ENCODE measurements at regions not wholly inside any gene's neighbourhood (a gene's known extent, or its start where the extent isn't known, plus 50 kb on each side); places are given as distances from the start of the nearest gene placed in this dataset.

GRCh38 chr5:81884871-81885270, 87.0 kb upstream of the ATG10 start:
- H3K27me3 ChIP-seq (ENCODE audit: insufficient read depth, low read length, poor library complexity) = no peaks in the 10 kb centered on the region
- H3K4me3 ChIP-seq (ENCODE audit: low read depth in 1 of 2, low read length in 2 of 2) = no peak overlapping the region
- H3K9me3 ChIP-seq (ENCODE audit: insufficient read depth, low read length, severe bottlenecking) = peaks cover 6% of the 10 kb centered on the region
- H3K4me2 ChIP-seq (ENCODE audit: insufficient read depth, low read length) = no peak overlapping the region
- no peak for DNase-seq
- H3K9ac ChIP-seq (ENCODE audit: low read depth, low read length) = no peak overlapping the region
- no peak overlapping the region for H2AFZ ChIP-seq (ENCODE audit: low read depth, low read length)
- TF ChIP-seq, protein P1, sequence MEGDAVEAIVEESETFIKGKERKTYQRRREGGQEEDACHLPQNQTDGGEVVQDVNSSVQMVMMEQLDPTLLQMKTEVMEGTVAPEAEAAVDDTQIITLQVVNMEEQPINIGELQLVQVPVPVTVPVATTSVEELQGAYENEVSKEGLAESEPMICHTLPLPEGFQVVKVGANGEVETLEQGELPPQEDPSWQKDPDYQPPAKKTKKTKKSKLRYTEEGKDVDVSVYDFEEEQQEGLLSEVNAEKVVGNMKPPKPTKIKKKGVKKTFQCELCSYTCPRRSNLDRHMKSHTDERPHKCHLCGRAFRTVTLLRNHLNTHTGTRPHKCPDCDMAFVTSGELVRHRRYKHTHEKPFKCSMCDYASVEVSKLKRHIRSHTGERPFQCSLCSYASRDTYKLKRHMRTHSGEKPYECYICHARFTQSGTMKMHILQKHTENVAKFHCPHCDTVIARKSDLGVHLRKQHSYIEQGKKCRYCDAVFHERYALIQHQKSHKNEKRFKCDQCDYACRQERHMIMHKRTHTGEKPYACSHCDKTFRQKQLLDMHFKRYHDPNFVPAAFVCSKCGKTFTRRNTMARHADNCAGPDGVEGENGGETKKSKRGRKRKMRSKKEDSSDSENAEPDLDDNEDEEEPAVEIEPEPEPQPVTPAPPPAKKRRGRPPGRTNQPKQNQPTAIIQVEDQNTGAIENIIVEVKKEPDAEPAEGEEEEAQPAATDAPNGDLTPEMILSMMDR (IDR thresholded peaks at IDR 0.05; ENCODE audit: borderline replicate concordance, extremely low read depth, low read length, poor library complexity, severe bottlenecking) = no peak
- no peak for TF ChIP-seq EZH2 (IDR thresholded peaks at IDR 0.05; ENCODE audit: borderline replicate concordance, low read depth, low read length, severe bottlenecking)
- ATAC-seq (ENCODE audit: insufficient read depth, low read depth) = no peak
- no peak overlapping the region for H3K27ac ChIP-seq (ENCODE audit: low read length)
- H3K79me2 ChIP-seq (ENCODE audit: insufficient read depth, low read length) = no peaks in the 10 kb centered on the region
- H3K4me1 ChIP-seq (ENCODE audit: insufficient read depth, low read length) = no peaks in the 10 kb centered on the region
- no peaks in the 10 kb centered on the region for H3K36me3 ChIP-seq (ENCODE audit: insufficient read depth, low read length)
- H4K20me1 ChIP-seq (ENCODE audit: insufficient read depth, low read length) = no peaks in the 10 kb centered on the region

- no peak overlapping the region for H3K4me3 ChIP-seq (ENCODE audit: low read depth in 1 of 2, low read length in 2 of 2)
- H4K20me1 ChIP-seq (ENCODE audit: insufficient read depth, low read length) = no peaks in the 10 kb centered on the region
- H3K9ac ChIP-seq (ENCODE audit: low read depth, low read length) = no peak overlapping the region
- H3K27ac ChIP-seq (ENCODE audit: low read length) = no peak overlapping the region
- no peaks in the 10 kb centered on the region for H3K4me1 ChIP-seq (ENCODE audit: insufficient read depth, low read length)
- DNase-seq (no peak), ATAC-seq (ENCODE audit: insufficient read depth, low read depth) (no peak)
- H2AFZ ChIP-seq (ENCODE audit: low read depth, low read length) = no peak overlapping the region
- no peaks in the 10 kb centered on the region for H3K36me3 ChIP-seq (ENCODE audit: insufficient read depth, low read length)
- no peaks in the 10 kb centered on the region for H3K9me3 ChIP-seq (ENCODE audit: insufficient read depth, low read length, severe bottlenecking)
- no peak for TF ChIP-seq EZH2 (IDR thresholded peaks at IDR 0.05; ENCODE audit: borderline replicate concordance, low read depth, low read length, severe bottlenecking)
- TF ChIP-seq, protein P1 (IDR thresholded peaks at IDR 0.05; ENCODE audit: borderline replicate concordance, extremely low read depth, low read length, poor library complexity, severe bottlenecking) = no peak
- H3K4me2 ChIP-seq (ENCODE audit: insufficient read depth, low read length) = no peak overlapping the region
- H3K79me2 ChIP-seq (ENCODE audit: insufficient read depth, low read length) = no peaks in the 10 kb centered on the region
- H3K27me3 ChIP-seq (ENCODE audit: insufficient read depth, low read length, poor library complexity) = no peaks in the 10 kb centered on the region
Observed at GRCh38 chr5:81883371-81883770, 88.5 kb upstream of the ATG10 start.

DNA sequence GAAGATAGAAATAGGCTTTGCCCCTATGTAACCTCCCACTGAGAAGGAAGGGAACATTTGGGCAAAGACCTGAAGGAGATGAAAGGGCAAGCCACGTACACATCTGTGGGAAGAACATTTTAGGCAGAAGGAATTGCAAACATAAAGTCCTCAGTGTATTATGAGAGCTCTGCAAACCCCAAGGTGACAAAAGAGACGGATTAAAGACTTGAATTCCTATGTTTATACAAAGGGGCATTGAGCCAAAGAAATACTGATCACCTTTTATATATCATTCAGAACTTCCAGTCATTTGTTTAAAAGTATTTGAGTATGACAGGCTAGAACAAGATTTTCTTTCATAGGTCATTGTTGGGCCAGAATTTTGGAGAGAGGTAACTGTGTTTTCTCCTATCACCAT, 90.2 kb upstream of the ATG10 start:
- H3K27me3 ChIP-seq (ENCODE audit: insufficient read depth, low read length, poor library complexity) = no peaks in the 10 kb centered on the region

More for the DNA sequence above, 90.2 kb upstream of the ATG10 start:
- Histone ChIP-seq H3K79me2 (ENCODE audit: insufficient read depth, low read length) (no peaks in the 10 kb centered on the region), H3K27ac (ENCODE audit: low read length) (no peak overlapping the region), H3K9me3 (ENCODE audit: insufficient read depth, low read length, severe bottlenecking) (no peaks in the 10 kb centered on the region), H4K20me1 (ENCODE audit: insufficient read depth, low read length) (no peaks in the 10 kb centered on the region), H3K9ac (ENCODE audit: low read depth, low read length) (no peak overlapping the region), H3K36me3 (ENCODE audit: insufficient read depth, low read length) (no peaks in the 10 kb centered on the region), H3K4me2 (ENCODE audit: insufficient read depth, low read length) (no peak overlapping the region), H3K4me3 (ENCODE audit: low read depth in 1 of 2, low read length in 2 of 2) (no peak overlapping the region), H3K4me1 (ENCODE audit: insufficient read depth, low read length) (no peaks in the 10 kb centered on the region), H2AFZ (ENCODE audit: low read depth, low read length) (no peak overlapping the region)
- no peak for ATAC-seq (ENCODE audit: insufficient read depth, low read depth)
- no peak for TF ChIP-seq EZH2 (IDR thresholded peaks at IDR 0.05; ENCODE audit: borderline replicate concordance, low read depth, low read length, severe bottlenecking)
- TF ChIP-seq, protein P1 (IDR thresholded peaks at IDR 0.05; ENCODE audit: borderline replicate concordance, extremely low read depth, low read length, poor library complexity, severe bottlenecking) = no peak
- no peak for DNase-seq
